OCI-LY7 (cell line): ENCODE measurements at regions not wholly inside any gene's neighbourhood (a gene's known extent, or its start where the extent isn't known, plus 50 kb on each side); places are given as distances from the start of the nearest gene placed in this dataset.

Experiments
- BruUV-seq: library from RNA; stranded (reverse); fragments of 400-500 nt; replicated peaks from 2 replicates; lab custom pipeline; 2021; lab: Mats Ljungman, UMichigan
- CTCF ChIA-PET: fragments of 300-600 bp; sonication (Branson Sonifier 250); formaldehyde crosslinking; loops from one replicate; lab custom pipeline; 2022; ENCODE audit warnings: antibody characterized with exemption; ENCODE audit not compliant: unreplicated experiment; lab: Charles Lee
- POLR2A ChIA-PET: fragments of 300-600 bp; sonication (Branson Sonifier 250); formaldehyde crosslinking; loops from one replicate; lab custom pipeline; 2022; ENCODE audit warnings: antibody characterized with exemption; lab: Charles Lee
- DNase-seq: peaks from one replicate; pipeline ENCODE4 v3.0.0-alpha.2; 2015; ENCODE audit warnings: low spot score
- H2AFZ ChIP-seq: fragments of 200-600 bp; sonication (generic), shearing (Covaris generic); 2 replicates; pipeline ENCODE4 v1.6.1; 2014; ENCODE audit warnings: mild to moderate bottlenecking, antibody characterized with exemption, low read length, moderate library complexity
- H3K27ac ChIP-seq: fragments of 200-600 bp; sonication (generic); 2 replicates; pipeline ENCODE4 v1.5.1; 2014; ENCODE audit warnings: mixed run types, low read depth, mild to moderate bottlenecking, moderate library complexity, low read length, inconsistent platforms; ENCODE audit not compliant: poor library complexity, severe bottlenecking
- H3K36me3 ChIP-seq: fragments of 200-600 bp; sonication (generic); 2 replicates; pipeline ENCODE4 v1.6.1; 2014; ENCODE audit warnings: mild to moderate bottlenecking, antibody characterized with exemption, low read length, moderate library complexity, mixed read lengths; ENCODE audit not compliant: insufficient read depth
- H3K4me1 ChIP-seq: fragments of 200-600 bp; sonication (generic); 2 replicates; pipeline ENCODE4 v1.5.1; 2014; ENCODE audit warnings: mild to moderate bottlenecking, low read length; ENCODE audit not compliant: insufficient read depth, poor library complexity, severe bottlenecking
- H3K4me2 ChIP-seq: fragments of 200-600 bp; sonication (generic); 2 replicates; pipeline ENCODE4 v1.6.1; 2014; ENCODE audit warnings: mild to moderate bottlenecking, low read length
- H3K4me3 ChIP-seq: fragments of 200-600 bp; sonication (generic); 2 replicates; pipeline ENCODE4 v1.5.1; 2014; ENCODE audit warnings: mild to moderate bottlenecking, low read depth, low read length; ENCODE audit not compliant: poor library complexity, severe bottlenecking
- H3K79me2 ChIP-seq: fragments of 200-600 bp; sonication (generic); 2 replicates; pipeline ENCODE4 v1.6.1; 2016; ENCODE audit warnings: low read depth, mild to moderate bottlenecking, low read length, moderate library complexity, mixed read lengths; ENCODE audit not compliant: insufficient read depth
- H3K9me2 ChIP-seq: fragments of 200-600 bp; sonication (generic); 2 replicates; pipeline ENCODE4 v1.6.1; 2016; ENCODE audit warnings: mild to moderate bottlenecking, low read length, mixed read lengths; ENCODE audit not compliant: insufficient read depth
- H3K9me3 ChIP-seq: fragments of 200-600 bp; sonication (generic); 2 replicates; pipeline ENCODE4 v1.6.1; 2014; ENCODE audit warnings: mild to moderate bottlenecking, mixed run types, low read length, mixed read lengths
- H4K20me1 ChIP-seq: fragments of 200-600 bp; sonication (generic); 2 replicates; pipeline ENCODE4 v1.6.1; 2014; ENCODE audit warnings: mild to moderate bottlenecking, antibody characterized with exemption, low read length, moderate library complexity, mixed read lengths; ENCODE audit not compliant: insufficient read depth
- EZH2phosphoT487 ChIP-seq: fragments of 200-600 bp; sonication (generic); IDR thresholded peaks from 2 replicates; pipeline ENCODE4 v1.6.1; 2018; ENCODE audit warnings: low read depth, borderline replicate concordance, mild to moderate bottlenecking, mixed run types, antibody characterized with exemption, low read length, moderate library complexity, mixed read lengths
- intact Hi-C: fragments of 100-400 bp; cut with micrococcal nuclease; formaldehyde crosslinking; loops from one replicate; pipeline ENCODE4 v1.10.0; 2022; ENCODE audit not compliant: unreplicated experiment
- TF ChIP-seq, protein P1 (sequence below): fragments of 200-600 bp; sonication (generic); conservative IDR thresholded peaks from 2 replicates; pipeline ENCODE4 v1.5.1; 2014; ENCODE audit warnings: mild to moderate bottlenecking, antibody characterized with exemption, low read length, moderate library complexity, mixed read lengths

DNA sequence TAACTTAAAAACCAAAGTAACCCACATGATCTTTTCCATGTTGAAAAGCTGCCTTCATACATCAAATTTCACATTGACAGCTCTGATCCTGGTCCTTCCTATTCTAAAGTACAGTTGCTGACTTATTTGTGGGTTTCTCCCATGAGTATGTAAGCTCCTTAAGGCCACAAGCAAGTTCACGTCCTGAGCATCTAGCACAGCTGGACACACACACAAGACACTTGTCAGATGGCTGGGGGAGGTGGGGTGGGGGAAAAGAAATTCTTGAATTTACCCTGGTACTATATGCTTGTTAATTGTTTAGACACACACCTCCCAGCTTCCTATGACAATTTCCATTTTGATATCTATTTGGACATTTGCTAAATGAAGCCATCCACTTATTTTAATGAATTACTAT is 162.8 kb downstream of the ZIC5 start:
- no peak overlapping the region for H3K27ac ChIP-seq

GRCh38 chr13:99806671-99807070 is 164.9 kb downstream of the ZIC5 start:
- no peaks in the 10 kb centered on the region for H3K36me3 ChIP-seq
- H4K20me1 ChIP-seq, result no peaks in the 10 kb centered on the region
- H3K27ac ChIP-seq, result no peak overlapping the region
- no peaks in the 10 kb centered on the region for H3K4me1 ChIP-seq
- TF ChIP-seq, protein P1, sequence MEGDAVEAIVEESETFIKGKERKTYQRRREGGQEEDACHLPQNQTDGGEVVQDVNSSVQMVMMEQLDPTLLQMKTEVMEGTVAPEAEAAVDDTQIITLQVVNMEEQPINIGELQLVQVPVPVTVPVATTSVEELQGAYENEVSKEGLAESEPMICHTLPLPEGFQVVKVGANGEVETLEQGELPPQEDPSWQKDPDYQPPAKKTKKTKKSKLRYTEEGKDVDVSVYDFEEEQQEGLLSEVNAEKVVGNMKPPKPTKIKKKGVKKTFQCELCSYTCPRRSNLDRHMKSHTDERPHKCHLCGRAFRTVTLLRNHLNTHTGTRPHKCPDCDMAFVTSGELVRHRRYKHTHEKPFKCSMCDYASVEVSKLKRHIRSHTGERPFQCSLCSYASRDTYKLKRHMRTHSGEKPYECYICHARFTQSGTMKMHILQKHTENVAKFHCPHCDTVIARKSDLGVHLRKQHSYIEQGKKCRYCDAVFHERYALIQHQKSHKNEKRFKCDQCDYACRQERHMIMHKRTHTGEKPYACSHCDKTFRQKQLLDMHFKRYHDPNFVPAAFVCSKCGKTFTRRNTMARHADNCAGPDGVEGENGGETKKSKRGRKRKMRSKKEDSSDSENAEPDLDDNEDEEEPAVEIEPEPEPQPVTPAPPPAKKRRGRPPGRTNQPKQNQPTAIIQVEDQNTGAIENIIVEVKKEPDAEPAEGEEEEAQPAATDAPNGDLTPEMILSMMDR, result no peak
- no peak for TF ChIP-seq EZH2phosphoT487
- no peaks in the 10 kb centered on the region for H3K79me2 ChIP-seq
- no peaks in the 10 kb centered on the region for H3K9me2 ChIP-seq
- H2AFZ ChIP-seq, result no peak overlapping the region
- no peak overlapping the region for H3K4me3 ChIP-seq
- no peak overlapping the region for H3K4me2 ChIP-seq
- POLR2A ChIA-PET, result interaction anchor here (0.7 kb wide), 1 partner anchor 35 kb away, joined by 3 read pairs; no protein-coding TSS in a partner anchor
- CTCF ChIA-PET, result no interaction called here
- no TSS peak for BruUV-seq
- intact Hi-C loops, result no loop called here
- DNase-seq, result no peak
- H3K9me3 ChIP-seq, result no peaks in the 10 kb centered on the region

More for the DNA sequence above, 162.8 kb downstream of the ZIC5 start:
- Histone ChIP-seq H3K9me2 (no peaks in the 10 kb centered on the region), H4K20me1 (no peaks in the 10 kb centered on the region), H3K79me2 (no peaks in the 10 kb centered on the region), H3K9me3 (no peaks in the 10 kb centered on the region), H3K4me1 (no peaks in the 10 kb centered on the region), H3K36me3 (no peaks in the 10 kb centered on the region), H2AFZ (no peak overlapping the region), H3K4me3 (no peak overlapping the region), H3K4me2 (no peak overlapping the region)
- no peak for DNase-seq
- ChIA-PET CTCF (no interaction called here), POLR2A (no interaction called here)
- intact Hi-C loops, result no loop called here
- no TSS peak for BruUV-seq
- TF ChIP-seq EZH2phosphoT487, result no peak
- TF ChIP-seq, protein P1, result no peak

- no peak overlapping the region for H3K27ac ChIP-seq
- BruUV-seq, result no TSS peak
- DNase-seq, result no peak
- no peaks in the 10 kb centered on the region for H3K9me3 ChIP-seq
- no peak overlapping the region for H3K4me3 ChIP-seq
- no peaks in the 10 kb centered on the region for H3K4me1 ChIP-seq
- H3K36me3 ChIP-seq, result no peaks in the 10 kb centered on the region
- no peaks in the 10 kb centered on the region for H3K9me2 ChIP-seq
- H4K20me1 ChIP-seq, result no peaks in the 10 kb centered on the region
- ChIA-PET POLR2A (interaction anchor here (0.5 kb wide), 1 partner anchor 34 kb away, joined by 3 read pairs; no protein-coding TSS in a partner anchor), CTCF (no interaction called here)
- no peaks in the 10 kb centered on the region for H3K79me2 ChIP-seq
- H3K4me2 ChIP-seq, result no peak overlapping the region
- intact Hi-C loops, result no loop called here
- H2AFZ ChIP-seq, result no peak overlapping the region
- TF ChIP-seq, protein P1, result no peak
- TF ChIP-seq EZH2phosphoT487, result no peak
Measured at GRCh38 chr13:99805361-99805760, 166.2 kb downstream of the ZIC5 start.
